ENCODE measurements at regions not wholly inside any gene's neighbourhood (a gene's known extent, or its start where the extent isn't known, plus 50 kb on each side); places are given as distances from the start of the nearest gene placed in this dataset.

DNA sequence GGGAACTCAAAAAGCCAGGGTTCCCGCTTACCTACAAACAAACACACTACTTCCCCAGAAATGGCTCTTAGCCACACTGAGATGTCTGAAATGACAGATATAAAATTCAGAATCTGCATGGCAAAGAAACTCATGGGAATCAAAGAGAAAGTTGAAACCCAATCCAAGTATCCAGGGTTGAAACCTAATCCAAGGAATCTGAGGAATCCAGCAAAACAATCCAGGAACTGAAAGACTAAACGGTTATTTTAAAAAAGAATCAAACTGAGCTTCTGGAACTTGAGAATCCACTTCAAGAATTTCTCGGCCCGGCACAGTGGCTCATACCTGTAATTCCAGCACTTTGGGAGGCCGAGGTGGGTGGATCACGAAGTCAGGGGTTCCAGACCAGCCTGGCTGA is 568.8 kb downstream of the POM121L12 start:
- DNase-seq: peak in 1 of 2 donors; percentile 59
- no peak overlapping the region for H3K4me2 ChIP-seq (ENCODE audit: low read length)

DNA sequence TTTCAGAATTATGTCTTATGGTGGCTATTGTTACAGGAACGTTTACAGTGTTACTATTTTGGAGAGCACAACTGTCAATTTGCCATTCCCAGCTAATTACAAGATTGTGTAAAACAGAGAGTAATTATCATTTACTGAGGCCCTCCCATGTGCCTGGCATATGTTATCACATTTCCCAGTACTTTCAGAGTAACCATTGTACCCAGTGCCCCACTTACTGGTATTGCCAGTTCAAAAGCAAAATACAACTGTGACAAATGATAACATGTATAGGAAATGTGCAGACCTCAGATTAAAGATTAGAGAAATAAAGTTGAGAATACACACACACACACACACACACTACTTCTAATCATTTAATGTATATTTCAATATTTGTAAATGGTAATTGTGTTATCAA is 572.5 kb downstream of the POM121L12 start:
- Histone ChIP-seq H2AFZ (ENCODE audit: insufficient read depth, low read length, poor library complexity) (no peak overlapping the region), H3K79me1 (ENCODE audit: low read length) (peaks cover 5% of the 10 kb centered on the region), H3K4me3 (ENCODE audit: low read depth, low read length) (no peak overlapping the region), H2BK5ac (ENCODE audit: low read depth, low read length, poor library complexity) (no peak overlapping the region), H3K27me3 (ENCODE audit: insufficient read depth, low read length) (no peaks in the 10 kb centered on the region), H2AK5ac (ENCODE audit: low read length) (no peak overlapping the region), H3K23ac (ENCODE audit: low read length) (no peak overlapping the region), H3K18ac (ENCODE audit: low read length) (no peak overlapping the region), H3K14ac (ENCODE audit: low read length) (no peak overlapping the region), H3K9me3 (ENCODE audit: insufficient read depth, low read depth, low read length) (no peaks in the 10 kb centered on the region), H4K12ac (ENCODE audit: low read depth, low read length) (no peak overlapping the region), H2BK120ac (ENCODE audit: insufficient read depth, low read length, poor library complexity) (no peak overlapping the region), H3K4me1 (ENCODE audit: control insufficient read depth in 1 of 2, insufficient read depth in 2 of 2, low read length in 2 of 2) (peaks cover 5 to 7% of the 10 kb centered on the region in 2 experiments), H2BK12ac (ENCODE audit: low read length) (no peak overlapping the region), H4K8ac (ENCODE audit: low read depth, low read length) (no peak overlapping the region), H3K27ac (ENCODE audit: low read depth, low read length) (no peak overlapping the region), H3K79me2 (ENCODE audit: control insufficient read depth, insufficient read depth, low read length, poor library complexity) (no peaks in the 10 kb centered on the region), H3K9ac (ENCODE audit: low read length) (no peak overlapping the region), H3K4me2 (ENCODE audit: low read length) (no peak overlapping the region), H3K36me3 (ENCODE audit: control insufficient read depth in 1 of 2, insufficient read depth in 2 of 2, low read length in 2 of 2) (no peaks in the 10 kb centered on the region), H3K4ac (ENCODE audit: low read depth, low read length) (no peak overlapping the region), H4K91ac (ENCODE audit: low read depth, low read length) (no peak overlapping the region)
- no CpG with 5 or more reads among the region's 1 CpG for WGBS (ENCODE audit: extremely low coverage, insufficient coverage, insufficient read length)
- no peak for DNase-seq

More for the DNA sequence above, 568.8 kb downstream of the POM121L12 start:
- no peak overlapping the region for H2BK5ac ChIP-seq (ENCODE audit: low read depth, low read length, poor library complexity)
- H2BK120ac ChIP-seq (ENCODE audit: insufficient read depth, low read length, poor library complexity): no peak overlapping the region
- no peak overlapping the region for H2AK5ac ChIP-seq (ENCODE audit: low read length)
- H3K9me3 ChIP-seq (ENCODE audit: insufficient read depth, low read depth, low read length): no peaks in the 10 kb centered on the region
- no peak overlapping the region for H3K4ac ChIP-seq (ENCODE audit: low read depth, low read length)
- H3K14ac ChIP-seq (ENCODE audit: low read length): no peak overlapping the region
- no peak overlapping the region for H3K9ac ChIP-seq (ENCODE audit: low read length)
- no peak overlapping the region for H3K27ac ChIP-seq (ENCODE audit: low read depth, low read length)
- no peak overlapping the region for H3K18ac ChIP-seq (ENCODE audit: low read length)
- no peaks in the 10 kb centered on the region for H3K27me3 ChIP-seq (ENCODE audit: insufficient read depth, low read length)
- H4K12ac ChIP-seq (ENCODE audit: low read depth, low read length): no peak overlapping the region
- H3K36me3 ChIP-seq (ENCODE audit: control insufficient read depth in 1 of 2, insufficient read depth in 2 of 2, low read length in 2 of 2): no peaks in the 10 kb centered on the region
- no peaks in the 10 kb centered on the region for H3K79me2 ChIP-seq (ENCODE audit: control insufficient read depth, insufficient read depth, low read length, poor library complexity)
- H4K91ac ChIP-seq (ENCODE audit: low read depth, low read length): no peak overlapping the region
- H3K4me3 ChIP-seq (ENCODE audit: low read depth, low read length): no peak overlapping the region
- WGBS (ENCODE audit: extremely low coverage, insufficient coverage, insufficient read length): no CpG with 5 or more reads among the region's 6 CpGs
- H4K8ac ChIP-seq (ENCODE audit: low read depth, low read length): no peak overlapping the region
- no peak overlapping the region for H2BK12ac ChIP-seq (ENCODE audit: low read length)
- H3K23ac ChIP-seq (ENCODE audit: low read length): no peak overlapping the region
- peaks cover 5% of the 10 kb centered on the region for H3K79me1 ChIP-seq (ENCODE audit: low read length)
- H3K4me1 ChIP-seq (ENCODE audit: control insufficient read depth in 1 of 2, insufficient read depth in 2 of 2, low read length in 2 of 2): peaks cover 9% of the 10 kb centered on the region in 2 experiments
- H2AFZ ChIP-seq (ENCODE audit: insufficient read depth, low read length, poor library complexity): no peak overlapping the region

DNA sequence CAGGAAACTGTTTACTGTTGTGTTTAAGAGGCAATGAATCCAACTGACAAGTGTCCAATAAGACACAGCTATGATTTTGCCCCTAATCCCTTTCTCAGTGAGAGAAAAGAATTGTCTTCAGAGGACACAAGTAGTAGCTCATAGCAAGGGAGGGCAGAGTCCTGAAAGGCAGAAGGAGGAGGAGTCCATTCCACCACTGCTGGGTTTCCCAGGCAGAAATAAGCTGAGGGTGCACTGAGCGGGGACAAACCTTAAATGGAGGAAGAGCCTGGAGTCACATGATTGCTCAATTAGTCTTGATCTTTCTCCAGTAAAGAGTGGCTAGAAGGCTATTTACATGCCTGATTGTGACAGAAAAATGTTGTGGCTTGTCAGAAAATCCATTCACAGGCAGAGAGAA is 573.8 kb downstream of the POM121L12 start:
- Histone ChIP-seq H3K9ac (ENCODE audit: low read length) (no peak overlapping the region), H3K27me3 (ENCODE audit: insufficient read depth, low read length) (no peaks in the 10 kb centered on the region), H2BK120ac (ENCODE audit: insufficient read depth, low read length, poor library complexity) (no peak overlapping the region), H3K4me1 (ENCODE audit: control insufficient read depth in 1 of 2, insufficient read depth in 2 of 2, low read length in 2 of 2) (no peaks in the 10 kb centered on the region), H4K8ac (ENCODE audit: low read depth, low read length) (no peak overlapping the region), H3K18ac (ENCODE audit: low read length) (no peak overlapping the region), H3K4me2 (ENCODE audit: low read length) (no peak overlapping the region), H3K79me1 (ENCODE audit: low read length) (no peaks in the 10 kb centered on the region), H2BK5ac (ENCODE audit: low read depth, low read length, poor library complexity) (no peak overlapping the region), H4K91ac (ENCODE audit: low read depth, low read length) (no peak overlapping the region), H3K27ac (ENCODE audit: low read depth, low read length) (no peak overlapping the region), H4K12ac (ENCODE audit: low read depth, low read length) (no peak overlapping the region), H3K9me3 (ENCODE audit: insufficient read depth, low read depth, low read length) (no peaks in the 10 kb centered on the region), H3K14ac (ENCODE audit: low read length) (no peak overlapping the region), H3K4me3 (ENCODE audit: low read depth, low read length) (no peak overlapping the region), H2BK12ac (ENCODE audit: low read length) (no peak overlapping the region), H2AFZ (ENCODE audit: insufficient read depth, low read length, poor library complexity) (no peak overlapping the region), H2AK5ac (ENCODE audit: low read length) (no peak overlapping the region), H3K36me3 (ENCODE audit: control insufficient read depth in 1 of 2, insufficient read depth in 2 of 2, low read length in 2 of 2) (no peaks in the 10 kb centered on the region), H3K23ac (ENCODE audit: low read length) (no peak overlapping the region), H3K79me2 (ENCODE audit: control insufficient read depth, insufficient read depth, low read length, poor library complexity) (no peaks in the 10 kb centered on the region), H3K4ac (ENCODE audit: low read depth, low read length) (no peak overlapping the region)
- WGBS (ENCODE audit: extremely low coverage, insufficient coverage, insufficient read length): no CpG with 5 or more reads among the region's 1 CpG
- DNase-seq: no peak

DNA sequence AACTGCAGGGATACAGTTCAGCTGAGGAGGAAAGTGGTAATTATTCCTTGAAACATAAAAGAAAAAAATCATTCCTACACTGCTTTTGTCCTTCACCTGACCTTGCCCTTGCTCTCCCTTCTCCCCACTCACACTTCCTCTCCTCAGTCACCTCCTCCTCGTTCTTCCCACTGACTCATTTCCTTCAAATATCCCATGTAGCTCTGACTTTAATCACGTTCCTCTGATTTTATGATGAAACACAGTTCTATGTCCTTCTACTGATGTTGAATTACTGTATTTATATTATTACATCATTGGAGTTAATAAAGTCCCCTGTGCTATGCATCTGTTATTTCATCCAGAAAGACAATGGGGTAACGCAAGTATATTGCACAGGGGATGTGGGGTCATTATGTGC is 575.6 kb downstream of the POM121L12 start:
- H3K14ac ChIP-seq (ENCODE audit: low read length): no peak overlapping the region
- no peak for DNase-seq
- no peak overlapping the region for H3K18ac ChIP-seq (ENCODE audit: low read length)
- no peaks in the 10 kb centered on the region for H3K79me1 ChIP-seq (ENCODE audit: low read length)
- H3K4me2 ChIP-seq (ENCODE audit: low read length): no peak overlapping the region
- no peaks in the 10 kb centered on the region for H3K79me2 ChIP-seq (ENCODE audit: control insufficient read depth, insufficient read depth, low read length, poor library complexity)
- H3K4me3 ChIP-seq (ENCODE audit: low read depth, low read length): no peak overlapping the region
- H2BK5ac ChIP-seq (ENCODE audit: low read depth, low read length, poor library complexity): no peak overlapping the region
- no peak overlapping the region for H2AFZ ChIP-seq (ENCODE audit: insufficient read depth, low read length, poor library complexity)
- no peaks in the 10 kb centered on the region for H3K4me1 ChIP-seq (ENCODE audit: control insufficient read depth in 1 of 2, insufficient read depth in 2 of 2, low read length in 2 of 2)
- H3K23ac ChIP-seq (ENCODE audit: low read length): no peak overlapping the region
- no peak overlapping the region for H4K91ac ChIP-seq (ENCODE audit: low read depth, low read length)
- H3K9ac ChIP-seq (ENCODE audit: low read length): no peak overlapping the region
- no peak overlapping the region for H3K27ac ChIP-seq (ENCODE audit: low read depth, low read length)
- H2BK12ac ChIP-seq (ENCODE audit: low read length): no peak overlapping the region
- H3K36me3 ChIP-seq (ENCODE audit: control insufficient read depth in 1 of 2, insufficient read depth in 2 of 2, low read length in 2 of 2): no peaks in the 10 kb centered on the region
- H2BK120ac ChIP-seq (ENCODE audit: insufficient read depth, low read length, poor library complexity): no peak overlapping the region
- H3K4ac ChIP-seq (ENCODE audit: low read depth, low read length): no peak overlapping the region
- H3K9me3 ChIP-seq (ENCODE audit: insufficient read depth, low read depth, low read length): no peaks in the 10 kb centered on the region
- no peak overlapping the region for H2AK5ac ChIP-seq (ENCODE audit: low read length)
- no peak overlapping the region for H4K8ac ChIP-seq (ENCODE audit: low read depth, low read length)
- no peaks in the 10 kb centered on the region for H3K27me3 ChIP-seq (ENCODE audit: insufficient read depth, low read length)
- H4K12ac ChIP-seq (ENCODE audit: low read depth, low read length): no peak overlapping the region
- WGBS (ENCODE audit: extremely low coverage, insufficient coverage, insufficient read length): no CpG with 5 or more reads among the region's 3 CpGs

All from trophoblast cell (in vitro differentiated cells and primary cell).